K562 (cell line): ENCODE measurements at regions not wholly inside any gene's neighbourhood (a gene's known extent, or its start where the extent isn't known, plus 50 kb on each side); places are given as distances from the start of the nearest gene placed in this dataset.

Source experiments
- ATAC-seq: fragments of 200-7000 bp; cut with Tn5 transposase; 3 replicates; pipeline ENCODE4 v1.9.1; 2020; ENCODE audit warnings: moderate library complexity
- BruUV-seq: library from RNA; stranded (reverse); fragments of 400-500 nt; replicated peaks from 2 replicates; lab custom pipeline; 2021; lab: Mats Ljungman, UMichigan
- CTCF ChIA-PET: fragments of 300-600 bp; formaldehyde crosslinking; extraction: SDS; loops from one replicate; lab custom pipeline; 2021; ENCODE audit warnings: low intra/inter-chr PET ratio; lab: Yijun Ruan, JAX
- POLR2A ChIA-PET: fragments of 300-600, 350-650 bp; sonication (Branson Sonifier 250); formaldehyde crosslinking; extraction: SDS; loops from one replicate; lab custom pipeline; 2021; ENCODE audit warnings: antibody characterized with exemption, inconsistent platforms; lab: Yijun Ruan, JAX
- DNase-seq, 4 experiments: peaks; one replicate each; pipeline versions ENCODE4 v3.0.0 to v3.0.0-alpha.2; 2011 to 2018; ENCODE audit warnings: low spot score in 3 of 4, mixed read lengths in 3 of 4; ENCODE audit errors: extremely low read depth in 1 of 4
- FAIRE-seq: peaks from 2 replicates; lab custom pipeline; 2011; peaks lifted over from hg19 to GRCh38; lab: Jason Lieb, UNC
- H2AFZ ChIP-seq: 2 replicates; pipeline ENCODE4 v1.6.0; 2011; ENCODE audit warnings: low read depth, low read length, control low read depth, inconsistent platforms
- H3K27ac ChIP-seq: fragments of 200-600 bp; 3 replicates; pipeline ENCODE4 v1.8.0; 2011; ENCODE audit warnings: low read depth, mild to moderate bottlenecking, control low read depth, inconsistent platforms, low read length, moderate library complexity, mixed read lengths; ENCODE audit errors: extremely low read depth
- H3K27me3 ChIP-seq, 2 experiments: fragments of 300-600 bp in 1 of 2; 2 replicates in 1 of 2; 3 replicates in 1 of 2; pipeline versions ENCODE4 v1.6.0 to v1.8.0; 2011; ENCODE audit warnings: inconsistent platforms in 2 of 2, low read length in 2 of 2, mild to moderate bottlenecking in 1 of 2, mixed read lengths in 1 of 2, moderate library complexity in 1 of 2; ENCODE audit not compliant: control insufficient read depth in 2 of 2, insufficient read depth in 2 of 2
- H3K36me3 ChIP-seq: fragments of 300-600 bp; 3 replicates; pipeline ENCODE4 v1.8.0; 2011; ENCODE audit warnings: mild to moderate bottlenecking, low read length, inconsistent platforms; ENCODE audit not compliant: control insufficient read depth, insufficient read depth
- H3K4me1 ChIP-seq, 2 experiments: fragments of 200-600 bp in 1 of 2; replicated peaks in 1 of 2; 2 replicates in 1 of 2; 3 replicates in 1 of 2; pipeline versions ENCODE4 v1.5.1 to v1.8.0; 2011; ENCODE audit warnings: inconsistent platforms in 2 of 2, low read length in 2 of 2, mild to moderate bottlenecking in 1 of 2, mixed read lengths in 1 of 2, moderate library complexity in 1 of 2; ENCODE audit not compliant: control insufficient read depth in 2 of 2, insufficient read depth in 2 of 2
- H3K4me2 ChIP-seq: 2 replicates; pipeline ENCODE4 v1.6.1; 2011; ENCODE audit warnings: low read length, control low read depth, inconsistent platforms, mixed read lengths; ENCODE audit not compliant: insufficient read depth
- H3K4me3 ChIP-seq: fragments of 200-600 bp; sonication (generic), shearing (Covaris generic); 2 replicates; pipeline ENCODE4 v1.5.1; 2016; ENCODE audit warnings: control low read depth, inconsistent platforms
- H3K79me2 ChIP-seq: fragments of 200-600 bp; 3 replicates; pipeline ENCODE4 v1.8.0; 2011; ENCODE audit warnings: low read length, inconsistent platforms; ENCODE audit not compliant: control insufficient read depth, insufficient read depth
- H3K9ac ChIP-seq, 2 experiments: 2 replicates each; pipeline versions ENCODE4 v1.6.0 to v1.6.1; 2011; ENCODE audit warnings: low read depth in 2 of 2, low read length in 2 of 2, control low read depth in 1 of 2, inconsistent platforms in 1 of 2, mild to moderate bottlenecking in 1 of 2, mixed read lengths in 1 of 2; ENCODE audit not compliant: insufficient read depth in 1 of 2
- H3K9me1 ChIP-seq: one replicate; pipeline ENCODE4 v1.6.0; 2011; ENCODE audit warnings: inconsistent platforms, mild to moderate bottlenecking, low read length, moderate library complexity; ENCODE audit not compliant: control insufficient read depth, insufficient read depth
- H3K9me3 ChIP-seq: replicated peaks from 2 replicates; pipeline ENCODE4 v1.5.1; 2011; ENCODE audit warnings: low read depth, low read length, inconsistent platforms; ENCODE audit not compliant: control insufficient read depth, insufficient read depth
- H4K20me1 ChIP-seq: replicated peaks from 2 replicates; pipeline ENCODE4 v1.6.1; 2011; ENCODE audit warnings: low read length, inconsistent platforms, mixed read lengths; ENCODE audit not compliant: control insufficient read depth, insufficient read depth
- CAMTA2 ChIP-seq: fragments of 250-450 bp; sonication (Bioruptor Pico); conservative IDR thresholded peaks from 2 replicates; pipeline ENCODE4 v1.5.1; 2022
- CSDE1 ChIP-seq, 2 experiments: fragments of 450-650 bp; IDR thresholded peaks; 2 replicates each; pipeline ENCODE4 v1.6.1; 2016; ENCODE audit warnings: mild to moderate bottlenecking in 1 of 2
- DPF2 ChIP-seq: fragments of 450-650 bp; IDR thresholded peaks from 2 replicates; pipeline ENCODE4 v1.6.1; 2016
- ETV5 ChIP-seq: sonication (generic); formaldehyde crosslinking; IDR thresholded peaks from 2 replicates; pipeline ENCODE4 v1.4.0; 2020; ENCODE audit warnings: low read depth, mild to moderate bottlenecking, missing genetic modification reagents
- FOXA3 ChIP-seq, 2 experiments: fragments of 450-650 bp in 1 of 2; sonication (generic) in 1 of 2; formaldehyde crosslinking; IDR thresholded peaks in 1 of 2; conservative IDR thresholded peaks in 1 of 2; 2 replicates each; pipeline versions ENCODE4 v1.4.0 to v1.8.0; 2020 to 2022; ENCODE audit warnings: mild to moderate bottlenecking in 2 of 2, missing genetic modification reagents in 1 of 2
- GATA2 ChIP-seq: sonication (generic); formaldehyde crosslinking; IDR thresholded peaks from 2 replicates; pipeline ENCODE4 v1.4.0; 2020; ENCODE audit warnings: mild to moderate bottlenecking, missing genetic modification reagents
- JUND ChIP-seq, 2 experiments: IDR thresholded peaks; 2 replicates in 1 of 2; 3 replicates in 1 of 2; pipeline ENCODE4 v1.6.1; 2011; ENCODE audit warnings: borderline replicate concordance in 2 of 2, low read depth in 2 of 2, low read length in 2 of 2, improper control_type of control experiment in 1 of 2, missing biosample characterization in 1 of 2, missing genetic modification characterization in 1 of 2, missing genetic modification reagents in 1 of 2
- MTA1 ChIP-seq: fragments of 450-650 bp; IDR thresholded peaks from 2 replicates; pipeline ENCODE4 v1.6.1; 2017; ENCODE audit warnings: borderline replicate concordance
- MYNN ChIP-seq, 2 experiments: sonication (generic); formaldehyde crosslinking in 1 of 2; IDR thresholded peaks; 2 replicates each; pipeline versions ENCODE4 v1.5.0 to v1.6.1; 2016 to 2020; ENCODE audit warnings: antibody characterized with exemption in 1 of 2, missing genetic modification reagents in 1 of 2
- NFIC ChIP-seq: fragments of 450-650 bp; IDR thresholded peaks from 2 replicates; pipeline ENCODE4 v1.6.1; 2017; ENCODE audit warnings: mild to moderate bottlenecking, inconsistent platforms
- NR4A1 ChIP-seq, 2 experiments: fragments of 250-450 bp in 1 of 2; fragments of 450-650 bp in 1 of 2; sonication (Bioruptor Pico) in 1 of 2; IDR thresholded peaks; 2 replicates each; pipeline versions ENCODE4 v1.4.0 to v1.6.1; 2016 to 2020; ENCODE audit warnings: mild to moderate bottlenecking in 2 of 2, missing compliant biosample characterization in 1 of 2, missing genetic modification characterization in 1 of 2, moderate library complexity in 1 of 2
- SP2 ChIP-seq: IDR thresholded peaks from 2 replicates; pipeline ENCODE4 v1.6.1; 2011; ENCODE audit warnings: mild to moderate bottlenecking, low read depth, low read length, moderate library complexity; ENCODE audit not compliant: poor library complexity, severe bottlenecking; ENCODE audit errors: extremely low read depth
- SRSF7 ChIP-seq: fragments of 200-400 bp; formaldehyde crosslinking; optimal IDR thresholded peaks from 2 replicates; pipeline ENCODE3; 2017; ENCODE audit warnings: mild to moderate bottlenecking, low read depth, low read length
- ZC3H11A ChIP-seq: IDR thresholded peaks from 2 replicates; pipeline ENCODE4 v1.6.1; 2012; ENCODE audit warnings: low read depth, low read length, improper control_type of control experiment
- ZNF224 ChIP-seq: sonication (generic); formaldehyde crosslinking; IDR thresholded peaks from 2 replicates; pipeline ENCODE4 v1.8.0; 2022; ENCODE audit warnings: mild to moderate bottlenecking, missing genetic modification reagents
- ZNF274 ChIP-seq: IDR thresholded peaks from 2 replicates; pipeline ENCODE4 v1.6.1; 2011; ENCODE audit warnings: low read depth, mild to moderate bottlenecking, low read length, moderate library complexity, borderline replicate concordance
- WGBS: fragments of 100-300 bp; shearing (Covaris generic); methylation state at CpG from one replicate; pipeline ENCODE4 v1.1.6; 2016; ENCODE audit warnings: low coverage, mixed read lengths; ENCODE audit not compliant: insufficient coverage; ENCODE audit errors: missing lambda C conversion rate; 5-methylcytosine and 5-hydroxymethylcytosine counted together
- in situ Hi-C: fragments of 300-500 bp; cut with MboI; formaldehyde crosslinking; loops from 4 replicates; pipeline ENCODE4 v1.15.0; 2018; ENCODE audit warnings: inconsistent platforms, mixed read lengths
- intact Hi-C: fragments of 100-400 bp; cut with micrococcal nuclease; formaldehyde crosslinking; loops from 2 replicates; pipeline ENCODE4 v1.14.2; 2022

DNA sequence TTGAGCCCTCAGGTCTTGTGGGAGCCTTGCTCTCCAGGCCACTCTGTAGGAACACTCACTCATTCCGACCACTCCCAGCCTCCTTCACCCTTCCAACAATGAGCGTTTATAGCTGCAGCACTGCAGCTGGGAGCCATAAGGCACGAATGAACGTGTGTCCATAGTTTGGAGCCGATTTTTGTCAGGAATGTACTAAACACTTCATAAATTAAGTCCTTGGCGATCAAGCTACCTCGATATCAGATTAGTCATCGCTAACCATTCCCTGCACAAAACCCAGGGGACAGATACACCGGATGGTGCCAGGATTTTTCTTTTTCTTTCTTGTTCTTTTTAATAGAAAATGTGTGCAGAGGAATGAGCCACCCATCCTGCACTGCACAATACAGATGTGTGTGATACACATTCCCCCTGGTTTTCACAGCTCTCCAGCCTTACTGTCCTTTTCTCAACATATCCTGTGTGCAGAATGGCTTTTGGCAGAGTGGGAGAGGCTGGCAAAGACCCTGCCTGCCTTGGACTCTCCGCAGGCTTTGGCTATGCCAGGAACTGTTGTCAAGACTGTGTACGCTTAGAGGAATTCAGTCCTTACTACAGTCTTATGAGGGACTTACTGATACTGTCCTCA lies 68.4 kb upstream of the ELAC2 start:
- no peak for ATAC-seq

More for the DNA sequence above, 68.4 kb upstream of the ELAC2 start:
- no peak overlapping the region for H2AFZ ChIP-seq
- H3K27me3 ChIP-seq: no peaks in the 10 kb centered on the region
- DNase-seq (no peak), FAIRE-seq (no peak)
- no peaks in the 10 kb centered on the region for H3K4me1 ChIP-seq
- H3K9ac ChIP-seq: no peak overlapping the region
- in situ Hi-C loops: no loop called here
- no peak overlapping the region for H3K4me2 ChIP-seq
- no peak for TF ChIP-seq JUND (IDR thresholded peaks at IDR 0.05; ENCODE audit: borderline replicate concordance, low read depth, low read length)
- TF ChIP-seq JUND (tag; IDR thresholded peaks at IDR 0.05; ENCODE audit: borderline replicate concordance, low read depth, low read length): no peak
- no peak for TF ChIP-seq ETV5 (CRISPR knock-in tag)
- TF ChIP-seq GATA2: no peak
- no peak for TF ChIP-seq ZC3H11A
- TF ChIP-seq NFIC: no peak
- no peak for TF ChIP-seq ZNF274
- TF ChIP-seq NR4A1 (CRISPR knock-in tag; IDR thresholded peaks at IDR 0.05): no peak
- TF ChIP-seq NR4A1 (tag; IDR thresholded peaks at IDR 0.05): no peak
- no peak for TF ChIP-seq ZNF224
- no peak for TF ChIP-seq SRSF7
- no peak for TF ChIP-seq FOXA3 (CRISPR knock-in tag; conservative IDR thresholded peaks at IDR 0.05 in 1 of 2, IDR thresholded peaks at IDR 0.05 in 1 of 2)
- TF ChIP-seq DPF2: no peak
- no peak for TF ChIP-seq MYNN (IDR thresholded peaks at IDR 0.05)
- no peak for TF ChIP-seq MYNN (CRISPR knock-in tag; IDR thresholded peaks at IDR 0.05)
- no peak for TF ChIP-seq SP2
- no peak for TF ChIP-seq CSDE1 (IDR thresholded peaks at IDR 0.05)
- no peak for TF ChIP-seq MTA1
- TF ChIP-seq CAMTA2 (CRISPR knock-in tag): no peak
- ChIA-PET POLR2A (interaction anchor here (0.6 kb wide), 1 partner anchor 1660 kb away, joined by 3 read pairs; no protein-coding TSS in a partner anchor), CTCF (no interaction called here)
- WGBS: 0% methylated on average over 10 of the region's 11 CpGs
- H3K36me3 ChIP-seq: no peaks in the 10 kb centered on the region
- no peaks in the 10 kb centered on the region for H3K9me1 ChIP-seq
- H3K4me3 ChIP-seq: no peak overlapping the region
- H4K20me1 ChIP-seq: no peaks in the 10 kb centered on the region
- intact Hi-C loops: no loop called here
- H3K27ac ChIP-seq: no peak overlapping the region
- H3K9me3 ChIP-seq: no peaks in the 10 kb centered on the region
- no peaks in the 10 kb centered on the region for H3K79me2 ChIP-seq
- no TSS peak for BruUV-seq
